B cell (primary cell): ENCODE measurements at regions not wholly inside any gene's neighbourhood (a gene's known extent, or its start where the extent isn't known, plus 50 kb on each side); places are given as distances from the start of the nearest gene placed in this dataset.

ENCODE experiments used
- EZH2 ChIP-seq: IDR thresholded peaks from 2 replicates; pipeline ENCODE4 v1.6.1; 2012; ENCODE audit warnings: borderline replicate concordance, low read depth, mild to moderate bottlenecking, moderate library complexity, low read length; ENCODE audit not compliant: insufficient read depth, poor library complexity, severe bottlenecking
- TF ChIP-seq, protein P1 (sequence below): fragments of 200-600 bp; IDR thresholded peaks from one replicate; pipeline ENCODE4 v1.8.0; 2022; ENCODE audit warnings: antibody characterized with exemption, mild to moderate bottlenecking

DNA sequence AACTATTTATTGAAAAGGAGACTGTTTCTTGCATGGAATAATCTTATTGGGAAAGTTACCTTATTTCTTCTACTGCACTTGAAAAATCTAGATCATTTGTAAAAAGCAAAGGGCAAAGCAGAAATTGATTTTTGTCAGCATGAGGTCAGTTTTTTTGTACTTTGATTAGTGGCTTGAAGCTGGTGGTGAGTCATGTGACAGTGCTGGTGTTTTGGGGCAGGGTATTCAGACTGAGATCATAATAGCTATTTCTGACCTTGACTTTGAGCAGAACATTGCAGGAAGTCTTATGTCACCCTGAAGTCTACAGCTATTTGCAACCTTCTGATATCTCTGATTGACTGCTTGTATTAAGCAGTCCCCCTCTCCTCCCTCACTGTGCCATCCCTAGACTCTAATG is 66.3 kb upstream of the SORCS3 start:
- TF ChIP-seq, protein P1, sequence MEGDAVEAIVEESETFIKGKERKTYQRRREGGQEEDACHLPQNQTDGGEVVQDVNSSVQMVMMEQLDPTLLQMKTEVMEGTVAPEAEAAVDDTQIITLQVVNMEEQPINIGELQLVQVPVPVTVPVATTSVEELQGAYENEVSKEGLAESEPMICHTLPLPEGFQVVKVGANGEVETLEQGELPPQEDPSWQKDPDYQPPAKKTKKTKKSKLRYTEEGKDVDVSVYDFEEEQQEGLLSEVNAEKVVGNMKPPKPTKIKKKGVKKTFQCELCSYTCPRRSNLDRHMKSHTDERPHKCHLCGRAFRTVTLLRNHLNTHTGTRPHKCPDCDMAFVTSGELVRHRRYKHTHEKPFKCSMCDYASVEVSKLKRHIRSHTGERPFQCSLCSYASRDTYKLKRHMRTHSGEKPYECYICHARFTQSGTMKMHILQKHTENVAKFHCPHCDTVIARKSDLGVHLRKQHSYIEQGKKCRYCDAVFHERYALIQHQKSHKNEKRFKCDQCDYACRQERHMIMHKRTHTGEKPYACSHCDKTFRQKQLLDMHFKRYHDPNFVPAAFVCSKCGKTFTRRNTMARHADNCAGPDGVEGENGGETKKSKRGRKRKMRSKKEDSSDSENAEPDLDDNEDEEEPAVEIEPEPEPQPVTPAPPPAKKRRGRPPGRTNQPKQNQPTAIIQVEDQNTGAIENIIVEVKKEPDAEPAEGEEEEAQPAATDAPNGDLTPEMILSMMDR, result no peak
- TF ChIP-seq EZH2, result no peak
